PC-9 (cell line): ENCODE measurements at regions not wholly inside any gene's neighbourhood (a gene's known extent, or its start where the extent isn't known, plus 50 kb on each side); places are given as distances from the start of the nearest gene placed in this dataset.

ENCODE experiments used
- EZH2 ChIP-seq: fragments of 200-600 bp; sonication (generic); IDR thresholded peaks from 2 replicates; pipeline ENCODE4 v1.8.0; 2017; ENCODE audit warnings: antibody characterized with exemption, low read depth
- TF ChIP-seq, protein P1 (sequence below): fragments of 200-600 bp; sonication (generic); conservative IDR thresholded peaks from 2 replicates; pipeline ENCODE4 v1.6.1; 2017; ENCODE audit warnings: mixed run types, antibody characterized with exemption, mild to moderate bottlenecking, moderate library complexity

DNA sequence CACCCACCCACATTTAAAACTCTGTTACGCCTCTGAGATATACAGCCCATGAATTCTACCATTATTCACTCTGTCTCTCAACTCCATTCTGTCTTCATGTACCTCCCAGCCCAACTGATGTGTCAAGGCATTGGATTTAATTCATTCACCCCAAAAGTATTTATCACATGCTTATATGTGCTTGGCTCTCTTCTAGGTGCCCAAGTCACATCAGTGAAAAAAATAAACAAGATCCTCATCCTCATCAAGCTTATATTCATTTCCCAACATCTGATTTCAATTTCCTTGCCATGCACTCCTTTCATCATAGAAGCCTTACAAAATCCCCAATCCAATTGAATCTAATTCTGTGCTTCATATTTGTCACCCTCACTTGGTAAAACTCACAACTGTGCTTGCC is 967.6 kb downstream of the LTN1 start:
- TF ChIP-seq EZH2: no peak
- TF ChIP-seq, protein P1, sequence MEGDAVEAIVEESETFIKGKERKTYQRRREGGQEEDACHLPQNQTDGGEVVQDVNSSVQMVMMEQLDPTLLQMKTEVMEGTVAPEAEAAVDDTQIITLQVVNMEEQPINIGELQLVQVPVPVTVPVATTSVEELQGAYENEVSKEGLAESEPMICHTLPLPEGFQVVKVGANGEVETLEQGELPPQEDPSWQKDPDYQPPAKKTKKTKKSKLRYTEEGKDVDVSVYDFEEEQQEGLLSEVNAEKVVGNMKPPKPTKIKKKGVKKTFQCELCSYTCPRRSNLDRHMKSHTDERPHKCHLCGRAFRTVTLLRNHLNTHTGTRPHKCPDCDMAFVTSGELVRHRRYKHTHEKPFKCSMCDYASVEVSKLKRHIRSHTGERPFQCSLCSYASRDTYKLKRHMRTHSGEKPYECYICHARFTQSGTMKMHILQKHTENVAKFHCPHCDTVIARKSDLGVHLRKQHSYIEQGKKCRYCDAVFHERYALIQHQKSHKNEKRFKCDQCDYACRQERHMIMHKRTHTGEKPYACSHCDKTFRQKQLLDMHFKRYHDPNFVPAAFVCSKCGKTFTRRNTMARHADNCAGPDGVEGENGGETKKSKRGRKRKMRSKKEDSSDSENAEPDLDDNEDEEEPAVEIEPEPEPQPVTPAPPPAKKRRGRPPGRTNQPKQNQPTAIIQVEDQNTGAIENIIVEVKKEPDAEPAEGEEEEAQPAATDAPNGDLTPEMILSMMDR: no peak
